CD14-positive monocyte (primary cell): ENCODE measurements at regions not wholly inside any gene's neighbourhood (a gene's known extent, or its start where the extent isn't known, plus 50 kb on each side); places are given as distances from the start of the nearest gene placed in this dataset.
"Not testable (repeated sequence)": the region's sequence is repeated elsewhere in the genome, so short reads cannot be mapped to it uniquely, and the experiment has no call there.

Source experiments
- DNase-seq, 3 donors: peaks; one replicate each; pipeline ENCODE4 v3.0.0-alpha.2; 2011 to 2022
- H2AFZ ChIP-seq: 2 replicates; pipeline ENCODE4 v1.6.0; 2012; ENCODE audit warnings: mild to moderate bottlenecking, low read depth, low read length, inconsistent platforms; ENCODE audit not compliant: insufficient read depth, poor library complexity, severe bottlenecking
- H3K27ac ChIP-seq, 2 donors: 1 replicate in 1 of 2; 2 replicates in 1 of 2; pipeline ENCODE4 v1.5.1; 2012 to 2013; ENCODE audit warnings: low read length in 2 of 2, control low read depth in 1 of 2, inconsistent platforms in 1 of 2, low read depth in 1 of 2, mild to moderate bottlenecking in 1 of 2
- H3K27me3 ChIP-seq, 2 donors: one replicate each; pipeline versions ENCODE4 v1.6.0 to v1.6.1; 2011 to 2013; ENCODE audit warnings: low read length in 2 of 2; ENCODE audit not compliant: control insufficient read depth in 2 of 2, insufficient read depth in 2 of 2
- H3K36me3 ChIP-seq, 2 donors: replicated peaks in 1 of 2; 1 replicate in 1 of 2; 2 replicates in 1 of 2; pipeline versions ENCODE4 v1.5.1 to v1.6.1; 2012 to 2013; ENCODE audit warnings: low read length in 2 of 2, control low read depth in 1 of 2, inconsistent platforms in 1 of 2, mild to moderate bottlenecking in 1 of 2; ENCODE audit not compliant: insufficient read depth in 2 of 2, control insufficient read depth in 1 of 2
- H3K4me1 ChIP-seq, 2 donors: 1 replicate in 1 of 2; 2 replicates in 1 of 2; pipeline versions ENCODE4 v1.5.1 to v1.6.1; 2012 to 2013; ENCODE audit warnings: low read length in 2 of 2, control low read depth in 1 of 2, inconsistent platforms in 1 of 2, mild to moderate bottlenecking in 1 of 2, moderate library complexity in 1 of 2; ENCODE audit not compliant: insufficient read depth in 2 of 2, control insufficient read depth in 1 of 2
- H3K4me2 ChIP-seq: replicated peaks from 2 replicates; pipeline ENCODE3; 2012; ENCODE audit warnings: low read length, moderate library complexity, mild to moderate bottlenecking; ENCODE audit not compliant: poor library complexity, severe bottlenecking; ENCODE audit errors: extremely low read depth
- H3K4me3 ChIP-seq, 3 experiments: fragments of 200-600 bp in 1 of 3; sonication (generic) in 1 of 3; replicated peaks in 1 of 3; 1 replicate in 2 of 3; 2 replicates in 1 of 3; pipeline ENCODE4 v1.5.1; 2011 to 2013; ENCODE audit warnings: low read length in 3 of 3, mild to moderate bottlenecking in 3 of 3, control low read depth in 2 of 3, low read depth in 2 of 3, inconsistent platforms in 1 of 3, moderate library complexity in 1 of 3
- H3K79me2 ChIP-seq: 2 replicates; pipeline ENCODE4 v1.6.0; 2012; ENCODE audit warnings: mild to moderate bottlenecking, control low read depth, inconsistent platforms, low read length, moderate library complexity; ENCODE audit not compliant: insufficient read depth
- H3K9ac ChIP-seq: 2 replicates; pipeline ENCODE4 v1.6.0; 2017; ENCODE audit warnings: low read length, mild to moderate bottlenecking; ENCODE audit not compliant: insufficient read depth, poor library complexity, severe bottlenecking
- H3K9me3 ChIP-seq, 2 donors: replicated peaks in 1 of 2; 1 replicate in 1 of 2; 2 replicates in 1 of 2; pipeline versions ENCODE4 v1.5.1 to v1.6.1; 2012 to 2013; ENCODE audit warnings: low read length in 2 of 2, control low read depth in 1 of 2; ENCODE audit not compliant: control insufficient read depth in 1 of 2, insufficient read depth in 1 of 2
- H4K20me1 ChIP-seq: 2 replicates; pipeline ENCODE4 v1.6.0; 2012; ENCODE audit warnings: mild to moderate bottlenecking, low read length, control low read depth, moderate library complexity; ENCODE audit not compliant: insufficient read depth
- H3K27ac Mint-ChIP-seq, 7 donors: one replicate each; pipeline ENCODE4 v1.8.0; 2020; ENCODE audit warnings: mild to moderate bottlenecking in 7 of 7, mixed read lengths in 7 of 7, moderate library complexity in 6 of 7, inconsistent platforms in 2 of 7
- H3K27me3 Mint-ChIP-seq, 3 donors: one replicate each; pipeline ENCODE4 v1.8.0; 2021 to 2022; ENCODE audit warnings: low read depth in 3 of 3, mild to moderate bottlenecking in 3 of 3, mixed read lengths in 3 of 3, moderate library complexity in 3 of 3, inconsistent platforms in 1 of 3
- H3K36me3 Mint-ChIP-seq, 2 donors: one replicate each; pipeline ENCODE4 v1.8.0; 2020; ENCODE audit warnings: mixed read lengths in 2 of 2, inconsistent platforms in 1 of 2, mild to moderate bottlenecking in 1 of 2
- H3K4me1 Mint-ChIP-seq: one replicate; pipeline ENCODE4 v1.8.0; 2020; ENCODE audit warnings: mild to moderate bottlenecking, mixed read lengths
- H3K4me3 Mint-ChIP-seq, 2 donors: one replicate each; pipeline ENCODE4 v1.8.0; 2020; ENCODE audit warnings: mild to moderate bottlenecking in 2 of 2, mixed read lengths in 2 of 2, moderate library complexity in 1 of 2
- H3K9me3 Mint-ChIP-seq, 7 donors: one replicate each; pipeline ENCODE4 v1.8.0; 2020 to 2022; ENCODE audit warnings: mixed read lengths in 7 of 7, mild to moderate bottlenecking in 6 of 7, moderate library complexity in 6 of 7, inconsistent platforms in 2 of 7
- CTCF ChIP-seq: fragments of 200-600 bp; IDR thresholded peaks from one replicate; pipeline ENCODE4 v1.8.0; 2022; ENCODE audit warnings: antibody characterized with exemption, mild to moderate bottlenecking
- WGBS: methylation state at CpG from one replicate; pipeline ENCODE4 v1.1.5; 2013; ENCODE audit warnings: missing lambda C conversion rate; ENCODE audit not compliant: insufficient coverage; 5-methylcytosine and 5-hydroxymethylcytosine counted together
- intact Hi-C, 2 donors: fragments of 100-400 bp; cut with micrococcal nuclease; formaldehyde crosslinking; loops; one replicate each; pipeline versions ENCODE4 v1.15.0 to v1.15.1; 2023

GRCh38 chr1:215406927-215407326 lies 160.2 kb upstream of the KCTD3 start:
- no peak for DNase-seq
- Mint-ChIP-seq H3K4me1 (no peaks in the 10 kb centered on the region), H3K4me3 (no peak overlapping the region), H3K27me3 (no peaks in the 10 kb centered on the region), H3K36me3 (no peaks in the 10 kb centered on the region), H3K27ac (no peak overlapping the region), H3K9me3 (peaks cover 0 to 11% (median 6%) of the 10 kb centered on the region in 7 donors)
- Histone ChIP-seq H3K36me3 (no peaks in the 10 kb centered on the region), H3K9me3 (no peaks in the 10 kb centered on the region), H3K27me3 (no peaks in the 10 kb centered on the region), H3K27ac (no peak overlapping the region), H3K4me2 (no peak overlapping the region), H4K20me1 (no peaks in the 10 kb centered on the region), H3K4me3 (no peak overlapping the region), H3K4me1 (no peaks in the 10 kb centered on the region), H3K9ac (no peak overlapping the region), H3K79me2 (no peaks in the 10 kb centered on the region), H2AFZ (no peak overlapping the region)
- intact Hi-C loops: no loop called here
- WGBS: no CpG with 5 or more reads among the region's 4 CpGs
- no peak for TF ChIP-seq CTCF

GRCh38 chr1:215407575-215407974 lies 159.5 kb upstream of the KCTD3 start:
- no CpG with 5 or more reads among the region's 2 CpGs for WGBS
- Mint-ChIP-seq H3K9me3 (peaks cover 0 to 11% (median 8%) of the 10 kb centered on the region in 7 donors), H3K4me1 (no peaks in the 10 kb centered on the region), H3K27me3 (no peaks in the 10 kb centered on the region), H3K4me3 (no peak overlapping the region), H3K27ac (no peak overlapping the region), H3K36me3 (no peaks in the 10 kb centered on the region)
- Histone ChIP-seq H4K20me1 (no peaks in the 10 kb centered on the region), H3K9ac (no peak overlapping the region), H3K27ac (no peak overlapping the region), H3K36me3 (no peaks in the 10 kb centered on the region), H3K79me2 (no peaks in the 10 kb centered on the region), H3K27me3 (no peaks in the 10 kb centered on the region), H3K4me1 (no peaks in the 10 kb centered on the region), H3K4me2 (no peak overlapping the region), H3K4me3 (no peak overlapping the region), H2AFZ (no peak overlapping the region), H3K9me3 (no peaks in the 10 kb centered on the region)
- no peak for TF ChIP-seq CTCF
- DNase-seq: no peak
- intact Hi-C loops: no loop called here

- H3K27ac Mint-ChIP-seq, intact Hi-C loops: not testable (repeated sequence)
Observed at GRCh38 chr1:215409546-215409945, 157.6 kb upstream of the KCTD3 start.

GRCh38 chr1:215415521-215415920 lies 151.6 kb upstream of the KCTD3 start:
- H3K4me3 Mint-ChIP-seq, H3K27ac Mint-ChIP-seq, H3K9me3 ChIP-seq: not testable (repeated sequence)

More at GRCh38 chr1:215409546-215409945, 157.6 kb upstream of the KCTD3 start:
- not testable (repeated sequence) for H2AFZ ChIP-seq, H3K27ac ChIP-seq, H4K20me1 ChIP-seq, H3K9me3 ChIP-seq, H3K36me3 Mint-ChIP-seq, H3K27me3 ChIP-seq, DNase-seq, H3K27me3 Mint-ChIP-seq, H3K4me1 ChIP-seq, H3K4me1 Mint-ChIP-seq, H3K9ac ChIP-seq, H3K79me2 ChIP-seq, H3K4me3 Mint-ChIP-seq, H3K4me3 ChIP-seq, H3K36me3 ChIP-seq, H3K4me2 ChIP-seq
- peaks cover 0 to 23% (median 11%) of the 10 kb centered on the region in 7 donors for H3K9me3 Mint-ChIP-seq
- no CpG with 5 or more reads among the region's 4 CpGs for WGBS

More at GRCh38 chr1:215415521-215415920, 151.6 kb upstream of the KCTD3 start:
- DNase-seq, H3K79me2 ChIP-seq, H3K4me2 ChIP-seq, H3K36me3 ChIP-seq, H3K4me1 Mint-ChIP-seq, H3K27me3 Mint-ChIP-seq, H3K9ac ChIP-seq, H3K4me1 ChIP-seq, H3K36me3 Mint-ChIP-seq, H3K27me3 ChIP-seq, H3K4me3 ChIP-seq, intact Hi-C loops, H4K20me1 ChIP-seq, H3K27ac ChIP-seq, H2AFZ ChIP-seq: not testable (repeated sequence)
- H3K9me3 Mint-ChIP-seq: peaks cover 0 to 19% (median 11%) of the 10 kb centered on the region in 7 donors
- WGBS: no CpG with 5 or more reads among the region's 5 CpGs
